Endodermal cell (in vitro differentiated cells): ENCODE measurements at regions not wholly inside any gene's neighbourhood (a gene's known extent, or its start where the extent isn't known, plus 50 kb on each side); places are given as distances from the start of the nearest gene placed in this dataset.

Experiments used
- DNase-seq: peaks from one replicate; pipeline ENCODE4 v3.0.0-alpha.2; 2017
- H3K27ac ChIP-seq: 2 replicates; pipeline ENCODE4 v1.5.1; 2013; ENCODE audit warnings: mild to moderate bottlenecking, low read depth, low read length, moderate library complexity
- H3K27me3 ChIP-seq: 2 replicates; pipeline ENCODE4 v1.6.1; 2013; ENCODE audit warnings: mild to moderate bottlenecking, low read length, moderate library complexity; ENCODE audit not compliant: insufficient read depth, control insufficient read depth, poor library complexity, severe bottlenecking
- H3K36me3 ChIP-seq: 2 replicates; pipeline ENCODE4 v1.7.0; 2013; ENCODE audit warnings: mild to moderate bottlenecking, low read length, moderate library complexity; ENCODE audit not compliant: control insufficient read depth, insufficient read depth
- H3K4me1 ChIP-seq: one replicate; pipeline ENCODE4 v1.7.0; 2013; ENCODE audit warnings: low read length; ENCODE audit not compliant: control insufficient read depth, insufficient read depth
- H3K4me3 ChIP-seq: 2 replicates; pipeline ENCODE4 v1.5.1; 2013; ENCODE audit warnings: mild to moderate bottlenecking, low read length, moderate library complexity
- H3K9ac ChIP-seq: 2 replicates; pipeline ENCODE4 v1.6.1; 2013; ENCODE audit warnings: mild to moderate bottlenecking, low read length, moderate library complexity; ENCODE audit not compliant: poor library complexity, severe bottlenecking; ENCODE audit errors: extremely low read depth
- H3K9me3 ChIP-seq: 2 replicates; pipeline ENCODE4 v1.6.1; 2013; ENCODE audit warnings: mild to moderate bottlenecking, low read length, moderate library complexity; ENCODE audit not compliant: control insufficient read depth
- H3K27ac Mint-ChIP-seq: 2 replicates; pipeline ENCODE4 v1.8.0; 2020; ENCODE audit warnings: mixed read lengths
- H3K27me3 Mint-ChIP-seq: 2 replicates; pipeline ENCODE4 v1.8.0; 2021; ENCODE audit warnings: mild to moderate bottlenecking, mixed read lengths; ENCODE audit not compliant: insufficient read depth
- H3K36me3 Mint-ChIP-seq: 2 replicates; pipeline ENCODE4 v1.8.0; 2020; ENCODE audit warnings: low read depth, mixed read lengths
- H3K4me1 Mint-ChIP-seq: 2 replicates; pipeline ENCODE4 v1.8.0; 2020; ENCODE audit warnings: mixed read lengths
- H3K4me3 Mint-ChIP-seq: 2 replicates; pipeline ENCODE4 v1.8.0; 2020; ENCODE audit warnings: mild to moderate bottlenecking, moderate library complexity, mixed read lengths
- H3K9me3 Mint-ChIP-seq: 2 replicates; pipeline ENCODE4 v1.8.0; 2020; ENCODE audit warnings: mild to moderate bottlenecking, mixed read lengths
- WGBS, 2 experiments: methylation state at CpG; one replicate each; pipeline versions ENCODE4 v1.1.5 to v1.1.7; 2013; ENCODE audit warnings: missing lambda C conversion rate in 2 of 2, mixed read lengths in 1 of 2; ENCODE audit not compliant: insufficient coverage in 1 of 2, insufficient read length in 1 of 2; 5-methylcytosine and 5-hydroxymethylcytosine counted together
- TF ChIP-seq, protein P1 (sequence below): fragments of 200-600 bp; sonication (generic); conservative IDR thresholded peaks from 2 replicates; pipeline ENCODE4 v1.5.0; 2021; ENCODE audit warnings: antibody characterized with exemption, mild to moderate bottlenecking

DNA sequence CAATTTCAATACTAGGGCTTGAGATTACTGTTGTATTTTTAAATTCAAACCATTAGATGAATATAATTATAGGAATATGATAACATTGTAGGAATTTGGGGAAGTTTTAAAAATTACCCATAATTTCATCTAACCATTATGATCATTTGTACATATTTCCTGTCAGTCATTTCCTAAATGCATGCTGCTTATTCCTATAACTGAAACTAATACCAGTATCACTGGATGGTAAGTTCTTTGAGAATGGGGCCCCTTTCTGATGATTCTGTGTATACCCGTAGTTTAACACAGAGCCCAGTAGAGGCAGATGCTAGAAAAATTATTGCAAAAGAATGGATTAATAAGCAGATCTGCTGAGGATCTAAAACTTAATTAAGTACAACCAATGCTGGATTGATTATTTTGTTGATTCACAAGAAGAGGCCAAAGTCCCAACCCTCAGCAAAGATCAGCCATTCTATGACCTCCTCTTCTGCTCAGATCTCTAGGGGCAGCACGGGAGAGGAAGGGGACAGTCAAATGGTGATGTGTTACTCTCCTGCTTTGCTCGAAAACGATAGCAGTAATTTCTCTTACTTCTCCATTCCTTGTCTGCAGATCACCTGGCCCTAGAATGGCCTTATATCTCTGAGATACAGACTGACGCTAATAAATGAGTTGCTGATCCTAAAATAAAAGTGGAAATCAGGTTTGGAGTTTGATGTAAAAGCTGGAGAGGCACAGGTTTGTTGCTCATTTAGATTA, 69.5 kb upstream of the PELI1 start:
- H3K27ac ChIP-seq: no peak overlapping the region
- H3K9me3 Mint-ChIP-seq: no peaks in the 10 kb centered on the region
- 92% methylated on average over 3 to 5 of the region's 5 CpGs for WGBS, 2 experiments
- peaks cover 15% of the 10 kb centered on the region for H3K4me1 Mint-ChIP-seq
- no peak overlapping the region for H3K4me3 ChIP-seq
- no peaks in the 10 kb centered on the region for H3K9me3 ChIP-seq
- no peak overlapping the region for H3K4me3 Mint-ChIP-seq
- peaks cover 5% of the 10 kb centered on the region for H3K4me1 ChIP-seq
- H3K36me3 Mint-ChIP-seq: no peaks in the 10 kb centered on the region
- TF ChIP-seq, protein P1, sequence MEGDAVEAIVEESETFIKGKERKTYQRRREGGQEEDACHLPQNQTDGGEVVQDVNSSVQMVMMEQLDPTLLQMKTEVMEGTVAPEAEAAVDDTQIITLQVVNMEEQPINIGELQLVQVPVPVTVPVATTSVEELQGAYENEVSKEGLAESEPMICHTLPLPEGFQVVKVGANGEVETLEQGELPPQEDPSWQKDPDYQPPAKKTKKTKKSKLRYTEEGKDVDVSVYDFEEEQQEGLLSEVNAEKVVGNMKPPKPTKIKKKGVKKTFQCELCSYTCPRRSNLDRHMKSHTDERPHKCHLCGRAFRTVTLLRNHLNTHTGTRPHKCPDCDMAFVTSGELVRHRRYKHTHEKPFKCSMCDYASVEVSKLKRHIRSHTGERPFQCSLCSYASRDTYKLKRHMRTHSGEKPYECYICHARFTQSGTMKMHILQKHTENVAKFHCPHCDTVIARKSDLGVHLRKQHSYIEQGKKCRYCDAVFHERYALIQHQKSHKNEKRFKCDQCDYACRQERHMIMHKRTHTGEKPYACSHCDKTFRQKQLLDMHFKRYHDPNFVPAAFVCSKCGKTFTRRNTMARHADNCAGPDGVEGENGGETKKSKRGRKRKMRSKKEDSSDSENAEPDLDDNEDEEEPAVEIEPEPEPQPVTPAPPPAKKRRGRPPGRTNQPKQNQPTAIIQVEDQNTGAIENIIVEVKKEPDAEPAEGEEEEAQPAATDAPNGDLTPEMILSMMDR: peak; percentile 23
- H3K27me3 ChIP-seq: no peaks in the 10 kb centered on the region
- H3K36me3 ChIP-seq: no peaks in the 10 kb centered on the region
- no peak overlapping the region for H3K9ac ChIP-seq
- DNase-seq: no peak
- no peak overlapping the region for H3K27ac Mint-ChIP-seq
- H3K27me3 Mint-ChIP-seq: no peaks in the 10 kb centered on the region

DNA sequence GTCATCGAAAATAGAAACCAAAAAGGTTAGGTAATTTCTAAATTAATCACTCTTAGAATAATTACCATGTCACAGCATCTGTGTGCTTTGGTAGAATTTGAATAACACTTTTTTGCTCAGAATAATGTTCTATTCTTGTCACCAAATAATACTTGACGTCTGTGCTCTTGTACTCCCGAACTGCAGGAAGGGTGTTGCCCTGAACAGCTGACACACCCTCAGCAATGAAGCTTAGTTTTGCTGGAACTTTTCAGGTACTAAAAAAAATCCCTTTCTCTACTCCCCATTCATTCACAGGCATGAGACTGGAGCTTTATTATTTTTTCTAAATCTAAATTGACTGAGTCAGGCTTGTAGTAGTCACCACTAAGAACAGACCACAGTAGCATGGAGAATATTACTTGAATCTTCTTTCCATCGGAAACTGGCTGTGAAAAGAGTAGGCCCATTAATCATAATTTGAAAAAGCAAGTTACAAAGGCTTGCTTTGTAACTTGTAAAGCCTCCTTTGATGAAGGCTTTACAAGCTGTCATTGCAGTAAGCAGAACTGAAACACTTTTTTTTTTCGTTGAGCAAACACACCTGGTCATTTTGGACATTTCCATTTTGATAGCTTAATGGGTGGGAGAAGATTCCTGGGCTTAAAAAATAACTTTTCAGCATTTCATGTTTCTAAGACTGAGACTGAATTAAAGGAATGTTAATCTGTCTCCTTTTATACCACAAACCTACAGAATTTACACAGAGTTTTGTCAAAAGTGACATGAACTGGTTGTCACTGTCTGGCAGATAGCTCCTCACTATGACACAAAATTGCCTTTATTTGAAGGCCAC, 70.3 kb upstream of the PELI1 start:
- TF ChIP-seq, protein P1: no peak
- Histone ChIP-seq H3K4me1 (peaks cover 5% of the 10 kb centered on the region), H3K9ac (no peak overlapping the region), H3K9me3 (no peaks in the 10 kb centered on the region), H3K4me3 (no peak overlapping the region), H3K27ac (no peak overlapping the region), H3K36me3 (no peaks in the 10 kb centered on the region), H3K27me3 (no peaks in the 10 kb centered on the region)
- DNase-seq: no peak
- Mint-ChIP-seq H3K4me1 (peaks cover 16% of the 10 kb centered on the region), H3K36me3 (no peaks in the 10 kb centered on the region), H3K9me3 (no peaks in the 10 kb centered on the region), H3K4me3 (no peak overlapping the region), H3K27me3 (no peaks in the 10 kb centered on the region), H3K27ac (no peak overlapping the region)
- WGBS, 2 experiments: 79 to 90% methylated on average over 4 to 5 of the region's 5 CpGs

- Histone ChIP-seq H3K9ac (no peak overlapping the region), H3K4me1 (peaks cover 10% of the 10 kb centered on the region), H3K4me3 (no peak overlapping the region), H3K27ac (no peak overlapping the region), H3K27me3 (no peaks in the 10 kb centered on the region), H3K36me3 (no peaks in the 10 kb centered on the region), H3K9me3 (no peaks in the 10 kb centered on the region)
- Mint-ChIP-seq H3K27me3 (no peaks in the 10 kb centered on the region), H3K4me1 (peaks cover 44% of the 10 kb centered on the region), H3K36me3 (no peaks in the 10 kb centered on the region), H3K4me3 (no peak overlapping the region), H3K27ac (no peak overlapping the region), H3K9me3 (no peaks in the 10 kb centered on the region)
- DNase-seq: no peak
- TF ChIP-seq, protein P1: peak; percentile 53
- WGBS, 2 experiments: 94% methylated on average over 7 to 9 of the region's 9 CpGs
Observed at GRCh38 chr2:64217198-64217869, 73.1 kb upstream of the PELI1 start.
